Upper lobe of right lung (tissue), 1 donor: ENCODE measurements at regions not wholly inside any gene's neighbourhood (a gene's known extent, or its start where the extent isn't known, plus 50 kb on each side); places are given as distances from the start of the nearest gene placed in this dataset.
"Not testable (repeated sequence)": the region's sequence is repeated elsewhere in the genome, so short reads cannot be mapped to it uniquely, and the experiment has no call there.

ENCODE experiments used
- ATAC-seq: fragments of 200-7000 bp; cut with Tn5 transposase; one replicate; pipeline ENCODE4 v1.9.1; 2020; ENCODE audit warnings: mild to moderate bottlenecking, moderate library complexity
- DNase-seq: peaks from one replicate; pipeline ENCODE4 v3.0.0-alpha.2; 2020
- H3K27ac ChIP-seq: fragments of 200-600 bp; one replicate; pipeline ENCODE4 v1.8.0; 2022
- H3K27me3 ChIP-seq: fragments of 200-600 bp; one replicate; pipeline ENCODE4 v1.8.0; 2022; ENCODE audit warnings: mild to moderate bottlenecking
- H3K36me3 ChIP-seq: fragments of 200-600 bp; one replicate; pipeline ENCODE4 v1.8.0; 2022
- H3K4me1 ChIP-seq: fragments of 200-600 bp; one replicate; pipeline ENCODE4 v1.8.0; 2022
- H3K4me3 ChIP-seq: fragments of 200-600 bp; one replicate; pipeline ENCODE4 v1.8.0; 2022; ENCODE audit warnings: mild to moderate bottlenecking
- H3K9me3 ChIP-seq: fragments of 200-600 bp; one replicate; pipeline ENCODE4 v1.8.0; 2022
- CTCF ChIP-seq: fragments of 200-600 bp; IDR thresholded peaks from one replicate; pipeline ENCODE4 v1.8.0; 2022; ENCODE audit warnings: antibody characterized with exemption
- intact Hi-C: fragments of 100-400 bp; cut with DNase I; formaldehyde crosslinking; loops from one replicate; pipeline ENCODE4 v1.11.0; 2022
- donor health status: DM: no; HTN: yes; CAD: no; lungs with severe emphysema.

- no peak for TF ChIP-seq CTCF
- Histone ChIP-seq H3K36me3 (no peaks in the 10 kb centered on the region), H3K27ac (no peak overlapping the region), H3K4me3 (no peak overlapping the region), H3K9me3 (no peaks in the 10 kb centered on the region), H3K27me3 (no peaks in the 10 kb centered on the region), H3K4me1 (no peaks in the 10 kb centered on the region)
- intact Hi-C loops = no loop called here
- ATAC-seq = no peak
- no peak for DNase-seq
Measured at GRCh38 chr4:127518046-127518445, 114.7 kb upstream of the INTU start.

- no peak for TF ChIP-seq CTCF
- no peak for DNase-seq
- Histone ChIP-seq H3K27ac (no peak overlapping the region), H3K27me3 (no peaks in the 10 kb centered on the region), H3K36me3 (no peaks in the 10 kb centered on the region), H3K4me1 (no peaks in the 10 kb centered on the region), H3K4me3 (no peak overlapping the region), H3K9me3 (no peaks in the 10 kb centered on the region)
- intact Hi-C loops = no loop called here
- ATAC-seq = no peak
Measured at GRCh38 chr4:127521463-127521862, 111.3 kb upstream of the INTU start.

- Histone ChIP-seq H3K9me3 (no peaks in the 10 kb centered on the region), H3K4me3 (no peak overlapping the region), H3K27me3 (no peaks in the 10 kb centered on the region), H3K27ac (no peak overlapping the region), H3K36me3 (no peaks in the 10 kb centered on the region), H3K4me1 (no peaks in the 10 kb centered on the region)
- ATAC-seq (no peak), DNase-seq (no peak)
- intact Hi-C loops = no loop called here
- no peak for TF ChIP-seq CTCF
Measured at GRCh38 chr4:127523369-127523768, 109.4 kb upstream of the INTU start.

DNA sequence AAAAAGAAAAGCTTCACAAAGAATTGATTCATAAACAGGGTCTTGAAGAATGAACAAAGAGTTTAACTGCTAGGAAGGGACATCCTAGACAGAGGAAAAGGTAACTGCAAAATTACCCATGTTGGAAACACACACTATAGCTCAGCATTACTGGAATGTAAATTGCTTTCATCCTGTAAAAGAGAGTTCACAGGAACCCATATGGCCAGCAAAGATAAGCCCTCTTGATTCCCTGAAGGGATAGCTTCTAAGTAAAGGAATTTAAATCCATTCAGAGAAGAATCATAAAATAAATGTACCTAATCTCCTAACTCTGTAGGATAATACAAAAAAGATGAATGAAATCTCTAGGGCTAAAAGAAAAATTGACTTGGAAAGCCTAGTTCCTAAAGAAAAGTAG lies 107.1 kb upstream of the INTU start:
- intact Hi-C loops = no loop called here
- Histone ChIP-seq H3K36me3 (no peaks in the 10 kb centered on the region), H3K27ac (no peak overlapping the region), H3K9me3 (no peaks in the 10 kb centered on the region), H3K4me1 (no peaks in the 10 kb centered on the region), H3K27me3 (no peaks in the 10 kb centered on the region), H3K4me3 (no peak overlapping the region)
- no peak for TF ChIP-seq CTCF
- no peak for ATAC-seq
- no peak for DNase-seq

GRCh38 chr4:127528302-127528701 lies 104.5 kb upstream of the INTU start:
- ATAC-seq (no peak), DNase-seq (no peak)
- no peak overlapping the region for H3K27ac ChIP-seq
- intact Hi-C loops = no loop called here
- H3K4me1 ChIP-seq = peaks cover 8% of the 10 kb centered on the region
- TF ChIP-seq CTCF = no peak
- H3K4me3 ChIP-seq = no peak overlapping the region
- H3K36me3 ChIP-seq = no peaks in the 10 kb centered on the region
- no peaks in the 10 kb centered on the region for H3K27me3 ChIP-seq
- no peaks in the 10 kb centered on the region for H3K9me3 ChIP-seq

DNA sequence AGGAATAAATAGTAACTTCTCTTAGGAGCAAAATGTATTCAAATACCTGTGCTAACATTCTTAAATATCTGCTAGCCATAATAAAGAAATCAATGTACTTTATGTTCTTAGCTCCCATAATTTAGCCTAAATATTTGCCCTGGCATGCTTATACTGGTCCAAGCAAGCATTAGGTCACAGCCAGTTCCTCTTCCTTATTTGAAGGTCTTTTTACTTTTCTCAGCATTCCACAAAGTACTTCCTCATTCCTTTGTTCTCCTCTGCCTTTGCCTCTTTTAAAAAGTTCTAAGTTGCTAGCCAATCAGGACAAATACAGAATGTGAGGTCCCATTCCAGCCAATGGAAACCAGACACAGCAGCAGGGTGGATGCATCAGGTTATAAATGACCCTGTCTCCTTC lies 102.9 kb upstream of the INTU start:
- intact Hi-C loops, DNase-seq, H3K27me3 ChIP-seq, H3K4me3 ChIP-seq, H3K9me3 ChIP-seq, H3K36me3 ChIP-seq, H3K27ac ChIP-seq, ATAC-seq: not testable (repeated sequence)
- peaks cover 15% of the 10 kb centered on the region for H3K4me1 ChIP-seq
